ENCODE measurements at regions not wholly inside any gene's neighbourhood (a gene's known extent, or its start where the extent isn't known, plus 50 kb on each side); places are given as distances from the start of the nearest gene placed in this dataset.
"Not testable (repeated sequence)": the region's sequence is repeated elsewhere in the genome, so short reads cannot be mapped to it uniquely, and the experiment has no call there.

DNA sequence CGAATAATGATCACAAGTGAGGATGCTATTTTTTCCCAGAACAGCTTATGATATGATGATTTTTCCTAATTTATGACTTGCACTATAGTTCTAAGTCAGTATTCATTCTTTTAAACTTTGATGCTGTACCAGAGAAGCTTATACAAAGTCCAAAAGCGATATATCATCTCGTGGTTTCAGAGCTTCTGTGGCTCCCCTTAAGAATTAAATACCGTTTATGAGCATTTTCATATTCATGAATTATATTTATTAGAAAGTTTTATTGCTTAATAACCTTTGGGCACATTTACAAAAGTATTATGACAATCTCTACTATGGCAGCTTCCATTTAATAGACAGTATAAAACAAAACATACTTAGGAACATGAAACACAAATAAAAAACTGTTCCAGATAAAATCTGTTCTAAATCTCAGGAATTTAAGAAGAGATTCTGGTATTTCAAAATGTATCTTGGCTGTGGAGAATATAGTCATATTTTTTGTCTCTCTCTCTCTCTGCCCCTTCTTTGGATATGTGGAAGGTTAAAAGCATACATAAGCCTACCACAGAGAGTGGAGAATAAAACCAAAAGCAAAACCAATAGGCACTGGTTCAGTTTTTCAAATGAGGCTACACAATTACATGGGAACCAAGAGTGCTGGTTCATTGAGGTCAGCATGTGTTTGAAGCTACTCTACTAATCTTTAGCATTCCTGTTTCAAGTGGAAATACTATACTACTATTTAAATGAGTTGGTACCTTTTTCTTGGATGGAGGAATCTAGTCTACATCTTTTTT, 884.5 kb upstream of the GJE1 start:
- DNase-seq (ENCODE audit: low spot score), result no peak

DNA sequence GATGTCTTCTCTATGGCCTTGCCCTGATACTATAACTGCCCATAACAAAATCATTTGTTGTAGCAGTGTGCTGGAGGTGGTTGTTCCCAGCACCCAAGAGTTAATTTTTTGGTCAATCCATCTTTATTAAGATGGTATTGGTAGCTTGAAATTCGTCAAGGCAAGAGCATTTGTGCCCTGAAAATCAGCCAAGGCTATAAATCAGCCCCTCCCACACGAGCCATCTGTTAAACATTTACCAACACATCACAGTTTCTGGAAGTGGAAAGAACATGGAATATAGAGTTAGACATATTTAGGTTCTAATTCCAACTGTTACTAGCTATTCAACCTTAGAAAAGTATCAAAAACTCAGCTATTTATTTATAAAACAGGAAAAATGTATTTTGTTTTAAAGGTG, 888.4 kb upstream of the GJE1 start:
- no peak for DNase-seq (ENCODE audit: low spot score)

GRCh38 chr6:141242957-141243356, 889.8 kb upstream of the GJE1 start:
- DNase-seq (ENCODE audit: low spot score), result no peak

DNA sequence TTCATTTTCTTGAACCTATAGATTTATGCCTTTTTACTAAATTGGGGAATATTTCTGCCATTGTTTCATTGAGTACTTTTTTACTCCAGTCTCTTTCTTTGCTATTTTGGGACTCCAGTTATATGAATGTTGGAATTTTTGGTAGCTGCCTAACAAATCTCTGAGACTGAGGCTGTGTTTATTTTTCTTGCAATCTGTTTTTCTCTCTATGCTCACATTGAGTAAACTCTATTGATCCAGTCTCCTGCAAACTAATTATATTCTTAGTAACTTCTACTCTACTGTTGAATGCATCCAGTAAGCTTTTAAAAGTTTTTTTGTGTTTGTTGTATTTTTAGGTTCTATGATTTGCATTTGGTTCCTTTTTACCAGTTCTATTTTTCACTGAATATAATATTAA, 903.4 kb upstream of the GJE1 start:
- no peak for DNase-seq (ENCODE audit: low spot score)

- no peak for DNase-seq (ENCODE audit: low spot score)
These were observed 914.1 kb upstream of the GJE1 start for GRCh38 chr6:141218583-141218982.

DNA sequence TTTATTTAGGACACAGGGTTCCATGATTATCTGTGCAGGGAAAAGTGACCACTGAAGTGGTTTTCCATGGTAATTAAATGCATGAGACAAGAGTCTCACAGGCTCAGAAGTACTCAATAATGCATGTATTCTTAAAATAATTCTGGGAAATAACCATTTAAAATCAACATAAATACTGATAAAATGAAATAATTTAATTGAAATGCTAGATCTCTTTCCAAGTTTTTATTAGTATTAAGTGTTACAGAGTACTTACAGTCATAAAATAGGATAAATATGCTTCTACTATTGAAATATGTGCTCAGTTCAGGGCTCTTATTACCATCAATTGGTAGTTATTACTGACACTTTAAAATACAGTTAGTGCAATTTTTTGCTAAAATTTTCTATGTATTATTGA, 916.0 kb upstream of the GJE1 start:
- no peak for DNase-seq (ENCODE audit: low spot score)

- DNase-seq (ENCODE audit: low spot score), result no peak
These were observed 920.4 kb upstream of the GJE1 start for GRCh38 chr6:141212296-141212695.

GRCh38 chr6:141211845-141212244, 920.9 kb upstream of the GJE1 start:
- no peak for DNase-seq (ENCODE audit: low spot score)

DNA sequence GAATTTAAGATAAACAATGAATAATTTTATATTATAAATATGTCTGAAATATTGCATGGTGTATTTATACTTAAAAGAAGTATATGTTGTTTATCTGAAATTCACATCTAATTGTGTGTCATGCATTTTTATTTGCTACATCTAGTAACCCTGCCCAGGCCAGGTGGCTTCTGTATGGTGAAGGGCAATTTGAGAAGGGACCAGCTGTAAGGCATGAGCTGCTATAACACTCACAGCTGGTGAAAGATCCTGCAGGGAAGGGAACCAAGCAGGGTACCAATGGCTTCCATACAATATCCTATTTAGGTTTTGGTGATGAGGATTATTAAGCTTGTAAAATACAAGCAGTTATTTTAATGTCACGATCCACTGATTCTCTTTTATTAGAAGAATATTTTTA, 921.8 kb upstream of the GJE1 start:
- DNase-seq (ENCODE audit: low spot score), result no peak

- DNase-seq (ENCODE audit: low spot score), result no peak
These were observed 922.8 kb upstream of the GJE1 start for GRCh38 chr6:141209890-141210289.

DNA sequence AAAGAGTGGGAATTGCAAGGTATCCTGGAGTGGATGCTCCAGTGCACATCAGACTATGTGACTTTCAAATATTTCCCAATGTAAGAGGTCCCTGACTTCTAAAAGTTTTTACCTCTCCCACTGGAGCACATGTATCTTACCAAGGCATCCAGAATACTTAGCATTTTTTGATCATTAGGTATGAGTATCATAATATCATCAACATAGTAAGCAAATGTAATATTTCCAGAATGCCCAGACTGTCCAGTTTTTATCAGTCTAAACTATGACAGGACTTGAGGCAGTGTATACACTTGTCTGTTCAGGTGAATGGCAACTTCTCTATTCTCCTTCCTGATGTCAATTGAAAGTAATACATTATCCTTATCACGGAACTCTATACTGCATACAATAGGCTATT, 924.6 kb upstream of the GJE1 start:
- DNase-seq (ENCODE audit: low spot score), result no peak

DNA sequence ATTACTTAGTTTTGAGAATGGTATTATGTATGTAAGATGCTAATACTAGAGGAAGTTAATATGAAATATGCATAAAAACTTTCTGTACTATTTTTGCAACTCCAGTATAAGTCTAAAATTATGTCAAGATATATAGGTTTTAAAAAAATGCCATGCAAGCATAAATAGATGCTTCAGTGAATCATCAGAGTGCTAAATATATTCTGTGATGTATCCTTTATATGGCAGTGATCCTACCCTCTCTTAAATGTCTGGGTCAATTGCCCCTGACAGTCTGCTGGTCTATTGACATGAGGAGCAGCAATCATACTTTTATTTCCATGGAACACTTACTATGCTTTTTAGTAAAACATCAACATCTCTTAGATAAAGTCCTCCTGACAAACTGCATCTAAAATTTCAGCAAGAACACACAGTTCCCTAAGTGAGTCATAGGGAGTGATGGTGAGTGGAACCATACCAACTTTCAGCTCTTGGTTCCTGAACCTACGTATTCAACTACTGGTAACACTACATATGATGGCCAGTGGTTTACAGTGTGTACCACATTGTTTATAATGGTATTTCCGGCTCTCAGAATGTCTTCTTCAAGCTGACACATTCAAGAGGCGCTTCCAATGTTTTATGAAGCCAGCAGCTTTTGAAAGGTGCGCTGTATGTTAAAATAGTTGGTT, 928.7 kb upstream of the GJE1 start:
- no peak for DNase-seq (ENCODE audit: low spot score)

DNA sequence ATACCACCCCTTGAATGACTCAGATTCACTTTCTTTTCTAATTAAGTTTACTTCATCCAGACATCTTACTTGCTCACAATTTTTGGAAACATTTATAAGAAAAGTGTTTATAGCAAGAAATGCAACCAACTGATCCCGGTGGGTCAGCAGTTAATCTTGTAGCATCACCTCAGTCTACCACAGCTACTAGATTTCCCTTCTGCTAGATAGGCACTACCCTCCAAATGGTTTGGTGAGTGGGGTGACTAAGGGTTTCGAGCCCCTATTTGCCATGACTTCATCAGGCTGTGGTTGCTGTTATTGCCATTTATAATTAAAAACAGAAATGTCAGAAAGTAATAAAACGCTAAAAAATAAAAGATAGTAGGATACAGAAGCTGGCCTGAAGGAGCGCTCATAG, 930.1 kb upstream of the GJE1 start:
- no peak for DNase-seq (ENCODE audit: low spot score)

DNA sequence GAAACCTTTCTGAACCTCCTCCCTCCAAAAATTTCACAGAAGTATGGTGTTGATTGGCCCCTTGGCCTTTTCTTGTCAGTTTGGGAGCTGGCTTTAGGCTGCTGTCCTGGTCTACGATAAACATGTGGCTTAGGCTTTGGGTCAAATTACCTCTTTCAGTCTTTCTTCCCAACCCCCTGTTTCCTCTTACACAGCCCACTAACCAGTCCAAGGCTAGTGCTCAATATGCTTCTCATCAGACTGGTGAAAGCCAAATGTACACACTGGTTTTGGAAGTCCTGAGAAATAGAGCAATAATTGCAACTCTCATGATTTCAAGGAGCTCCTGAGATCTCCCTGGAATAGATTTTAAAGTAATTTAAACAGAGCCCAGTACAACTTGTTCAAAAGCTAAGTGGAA, 933.7 kb upstream of the GJE1 start:
- no peak for DNase-seq (ENCODE audit: low spot score)

DNA sequence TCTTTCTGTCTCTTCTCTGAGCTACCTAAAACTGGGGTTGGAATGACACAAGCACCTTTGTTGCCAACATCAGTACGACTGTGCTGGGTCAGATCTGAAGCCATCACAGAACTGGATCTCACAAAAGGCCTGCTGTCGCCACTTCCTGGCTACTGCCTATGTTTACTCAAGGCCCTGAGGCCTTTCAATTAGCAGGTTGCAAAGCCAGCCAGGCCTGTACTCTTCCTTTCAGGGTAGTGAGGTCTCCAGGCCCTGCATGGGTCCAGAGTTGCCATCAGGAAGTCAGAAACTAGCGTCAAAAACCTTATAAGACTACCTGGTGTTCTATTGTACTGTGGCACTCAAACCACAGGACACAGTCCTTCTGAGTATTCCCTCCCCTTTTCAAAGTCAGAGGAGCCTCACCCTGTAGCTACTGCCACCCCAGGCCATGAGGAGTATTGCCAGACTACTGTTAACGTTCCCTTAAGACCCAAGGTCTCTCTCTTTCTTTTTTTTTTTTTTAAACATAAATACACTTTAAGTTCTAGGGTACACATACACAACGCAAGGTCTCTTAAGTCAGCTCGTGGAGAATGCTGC, 937.4 kb upstream of the GJE1 start:
- no peak for DNase-seq (ENCODE audit: low spot score)

DNA sequence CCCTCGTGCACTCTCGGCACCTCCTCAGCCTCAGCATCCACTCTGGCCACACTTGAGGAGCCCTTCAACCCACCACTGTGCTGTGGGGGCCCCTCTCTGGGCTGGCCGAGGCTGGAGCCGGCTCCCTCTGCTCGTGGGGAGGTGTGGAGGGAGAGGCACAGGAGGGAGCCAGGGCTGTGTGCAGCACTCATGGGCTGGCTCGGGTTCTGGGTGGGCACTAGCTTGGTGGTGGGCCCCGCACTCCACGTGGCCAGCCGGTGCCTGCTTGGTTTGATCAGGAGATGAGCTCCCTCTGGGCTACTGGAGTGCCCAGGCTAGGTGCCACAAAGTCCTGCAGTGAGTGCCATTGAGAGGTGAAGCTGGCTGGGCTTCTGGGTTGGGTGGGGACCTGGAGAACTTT, 949.4 kb upstream of the GJE1 start:
- no peak for DNase-seq (ENCODE audit: low spot score)

GRCh38 chr6:141175458-141175857, 957.3 kb upstream of the GJE1 start:
- not testable (repeated sequence) for DNase-seq (ENCODE audit: low spot score)

DNA sequence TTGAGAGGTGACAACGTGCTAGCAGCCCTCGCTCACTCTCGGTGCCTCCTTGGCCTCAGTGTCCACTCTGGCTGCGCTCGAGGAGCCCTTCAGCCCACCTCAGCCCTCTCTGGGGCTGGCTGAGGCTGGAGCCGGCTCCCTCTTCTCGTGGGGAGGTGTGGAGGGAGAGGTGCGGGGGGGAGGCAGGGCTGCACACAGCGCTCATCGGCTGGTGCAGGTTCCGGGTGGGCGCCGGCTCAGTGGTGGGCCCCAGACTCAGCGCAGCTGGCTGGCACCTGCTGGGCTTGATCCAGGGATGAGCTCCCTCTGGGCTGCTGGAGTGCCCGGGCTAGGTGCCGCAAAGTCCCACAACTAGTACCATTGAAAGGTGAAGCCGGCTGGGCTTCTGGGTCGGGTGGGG, 957.8 kb upstream of the GJE1 start:
- DNase-seq (ENCODE audit: low spot score), result no peak

DNA sequence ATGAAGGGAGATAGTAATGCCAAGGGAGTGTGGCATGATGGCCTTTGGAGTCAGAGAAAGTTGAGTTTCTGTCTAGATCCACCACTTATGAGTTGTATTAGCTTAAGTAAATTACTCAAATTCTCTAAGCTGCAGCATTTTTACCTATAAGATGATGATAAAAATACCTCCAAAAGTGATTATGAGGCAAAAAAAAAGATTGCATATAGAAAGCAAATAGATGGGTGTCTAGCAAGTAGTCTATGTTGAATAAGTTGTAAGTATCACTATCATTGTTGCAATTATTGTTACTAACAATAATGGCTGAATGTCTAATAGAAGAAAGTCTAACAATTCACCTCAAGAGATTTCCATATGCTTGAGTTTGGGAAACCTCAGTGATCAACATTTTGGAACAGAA, 959.2 kb upstream of the GJE1 start:
- no peak for DNase-seq (ENCODE audit: low spot score)

- DNase-seq (ENCODE audit: low spot score), result no peak
These were observed 963.3 kb upstream of the GJE1 start for GRCh38 chr6:141169419-141169818.

DNA sequence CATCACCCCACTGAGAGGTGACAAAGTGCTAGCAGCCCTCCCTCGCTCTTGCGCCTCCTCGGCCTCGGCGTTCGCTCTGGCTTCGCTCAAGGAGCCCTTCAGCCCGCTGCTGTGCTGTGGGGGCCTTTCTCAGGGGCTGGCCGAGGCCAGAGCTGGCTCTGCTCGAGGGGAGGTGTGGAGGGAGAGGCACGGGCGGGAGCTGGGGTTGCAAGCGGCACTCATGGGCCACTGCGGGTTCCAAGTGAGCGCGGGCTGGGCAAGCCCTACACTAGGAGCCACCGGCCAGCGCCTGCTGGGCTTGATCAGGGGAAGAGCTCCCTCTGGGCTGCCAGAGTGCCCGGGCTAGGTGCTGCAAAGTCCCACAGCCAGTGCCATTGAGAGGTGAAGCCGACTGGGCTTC, 964.8 kb upstream of the GJE1 start:
- DNase-seq (ENCODE audit: low spot score), result no peak

DNA sequence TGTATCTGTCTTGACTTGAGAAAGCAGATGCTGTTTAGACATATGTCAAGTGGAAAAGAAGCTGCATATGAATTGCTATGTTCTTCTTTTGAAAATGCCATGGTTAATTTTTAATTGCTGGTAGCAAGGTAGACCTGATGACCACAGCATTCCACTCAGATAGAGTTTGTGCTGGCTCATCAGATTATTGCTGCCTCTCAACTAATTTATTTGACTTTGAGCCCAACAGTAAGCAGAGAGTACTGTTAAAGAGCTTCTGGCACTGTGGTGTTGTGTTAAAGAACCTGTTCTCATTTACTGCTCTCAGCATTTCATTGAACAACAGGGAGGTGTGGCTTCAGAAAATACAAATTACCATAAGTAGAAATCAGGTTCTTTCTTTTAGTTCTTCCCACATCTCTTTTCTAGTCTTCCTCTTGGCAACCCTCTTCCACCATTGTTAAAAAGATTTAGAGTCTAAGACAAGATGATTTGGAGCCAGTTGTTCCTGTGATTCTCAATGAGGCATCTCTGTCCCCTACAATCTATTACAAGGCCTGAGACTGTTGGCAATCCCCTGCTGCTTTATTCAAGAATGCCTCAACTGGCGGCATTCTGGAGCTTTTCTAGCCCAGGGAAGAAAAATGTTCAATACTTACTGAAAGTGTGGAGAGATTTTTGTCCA, 967.6 kb upstream of the GJE1 start:
- no peak for DNase-seq (ENCODE audit: low spot score)
